Loucy (cell line): ENCODE measurements at regions not wholly inside any gene's neighbourhood (a gene's known extent, or its start where the extent isn't known, plus 50 kb on each side); places are given as distances from the start of the nearest gene placed in this dataset.

ENCODE experiments used
- CTCF ChIP-seq: fragments of 200-600 bp; sonication (generic); conservative IDR thresholded peaks from 2 replicates; pipeline ENCODE4 v1.5.1; 2014; ENCODE audit warnings: mild to moderate bottlenecking, antibody characterized with exemption, low read length
- EZH2phosphoT487 ChIP-seq: fragments of 200-600 bp; IDR thresholded peaks from 2 replicates; pipeline ENCODE4 v1.6.1; 2018; ENCODE audit warnings: antibody characterized with exemption, mild to moderate bottlenecking, moderate library complexity, borderline replicate concordance

DNA sequence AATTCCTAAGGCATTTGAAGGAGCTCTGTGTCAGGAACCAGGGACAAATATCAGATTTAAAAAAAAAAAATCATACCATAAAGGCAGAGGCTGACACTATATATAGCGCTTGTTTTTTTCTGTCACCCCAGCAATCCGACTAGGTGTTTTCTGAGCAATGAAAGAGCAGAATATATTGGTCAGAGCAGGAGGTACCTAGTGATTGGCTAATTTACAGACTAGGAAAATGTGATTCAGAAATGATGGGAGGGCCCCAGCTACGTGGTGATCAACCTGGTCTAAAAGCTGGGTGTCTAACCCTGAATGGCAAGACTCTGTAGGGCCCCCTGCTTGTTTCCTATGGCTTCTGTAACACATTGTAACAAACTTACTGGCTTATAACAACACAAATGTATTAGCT lies 195.5 kb upstream of the XYLT1 start:
- no peak for TF ChIP-seq CTCF
- TF ChIP-seq EZH2phosphoT487 = no peak
